Choroid plexus epithelial cell (primary cell): ENCODE measurements at regions not wholly inside any gene's neighbourhood (a gene's known extent, or its start where the extent isn't known, plus 50 kb on each side); places are given as distances from the start of the nearest gene placed in this dataset.

Experiments
- DNase-seq: peaks from one replicate; pipeline ENCODE4 v3.0.0-alpha.2; 2010; ENCODE audit warnings: low read depth
- H3K4me3 ChIP-seq: 2 replicates; pipeline ENCODE4 v1.5.1; 2011; ENCODE audit warnings: low read depth, mild to moderate bottlenecking, control low read depth, low read length, moderate library complexity
- TF ChIP-seq, protein P1 (sequence below): conservative IDR thresholded peaks from 2 replicates; pipeline ENCODE4 v1.5.1; 2011; ENCODE audit warnings: low read depth, mild to moderate bottlenecking, control low read depth, inconsistent platforms, low read length, moderate library complexity

DNA sequence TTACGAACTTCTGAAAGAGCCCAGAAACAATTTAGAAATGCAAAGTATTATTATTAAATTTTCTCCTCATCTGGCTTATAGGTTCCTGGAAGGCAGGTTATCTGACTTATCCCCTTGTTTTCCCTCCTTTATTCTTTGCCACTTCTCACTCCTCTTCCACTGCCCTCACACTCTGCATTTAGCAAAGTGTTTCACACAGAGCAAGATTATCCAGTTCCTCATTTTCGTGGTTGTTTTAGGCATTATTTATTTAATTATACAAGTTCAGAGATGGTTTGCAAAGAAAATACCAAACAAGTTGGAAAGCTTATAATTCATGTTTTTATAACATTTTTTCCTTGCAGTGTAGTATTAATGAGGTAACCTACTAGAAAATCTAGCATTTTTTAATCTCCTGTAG lies 544.9 kb downstream of the NSUN3 start:
- TF ChIP-seq, protein P1, sequence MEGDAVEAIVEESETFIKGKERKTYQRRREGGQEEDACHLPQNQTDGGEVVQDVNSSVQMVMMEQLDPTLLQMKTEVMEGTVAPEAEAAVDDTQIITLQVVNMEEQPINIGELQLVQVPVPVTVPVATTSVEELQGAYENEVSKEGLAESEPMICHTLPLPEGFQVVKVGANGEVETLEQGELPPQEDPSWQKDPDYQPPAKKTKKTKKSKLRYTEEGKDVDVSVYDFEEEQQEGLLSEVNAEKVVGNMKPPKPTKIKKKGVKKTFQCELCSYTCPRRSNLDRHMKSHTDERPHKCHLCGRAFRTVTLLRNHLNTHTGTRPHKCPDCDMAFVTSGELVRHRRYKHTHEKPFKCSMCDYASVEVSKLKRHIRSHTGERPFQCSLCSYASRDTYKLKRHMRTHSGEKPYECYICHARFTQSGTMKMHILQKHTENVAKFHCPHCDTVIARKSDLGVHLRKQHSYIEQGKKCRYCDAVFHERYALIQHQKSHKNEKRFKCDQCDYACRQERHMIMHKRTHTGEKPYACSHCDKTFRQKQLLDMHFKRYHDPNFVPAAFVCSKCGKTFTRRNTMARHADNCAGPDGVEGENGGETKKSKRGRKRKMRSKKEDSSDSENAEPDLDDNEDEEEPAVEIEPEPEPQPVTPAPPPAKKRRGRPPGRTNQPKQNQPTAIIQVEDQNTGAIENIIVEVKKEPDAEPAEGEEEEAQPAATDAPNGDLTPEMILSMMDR, result no peak
- DNase-seq, result no peak
- H3K4me3 ChIP-seq, result no peak overlapping the region

GRCh38 chr3:94609908-94610307 lies 547.0 kb downstream of the NSUN3 start:
- no peak overlapping the region for H3K4me3 ChIP-seq
- no peak for DNase-seq
- TF ChIP-seq, protein P1, result no peak

GRCh38 chr3:94611596-94611995 lies 548.7 kb downstream of the NSUN3 start:
- TF ChIP-seq, protein P1, result no peak
- no peak for DNase-seq
- H3K4me3 ChIP-seq, result no peak overlapping the region

DNA sequence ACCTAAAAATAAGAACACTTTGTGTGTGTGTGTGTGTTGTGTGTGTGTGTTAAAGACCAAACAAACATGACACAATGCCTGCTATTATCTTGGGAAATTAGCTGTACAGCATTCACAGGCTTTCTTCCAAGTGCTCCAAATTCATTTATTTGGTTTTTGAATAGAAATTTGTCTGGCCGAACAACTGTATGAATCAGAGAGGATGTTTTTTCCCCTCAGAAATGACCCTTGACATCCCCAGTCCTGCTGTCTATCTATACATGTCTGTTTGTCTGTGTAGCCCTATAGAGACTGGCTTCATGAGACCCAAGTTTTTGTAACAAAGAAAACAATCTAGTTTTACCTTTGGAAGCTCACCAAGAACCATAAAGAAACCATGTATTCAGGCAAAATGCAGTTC lies 549.8 kb downstream of the NSUN3 start:
- H3K4me3 ChIP-seq, result no peak overlapping the region
- no peak for DNase-seq
- TF ChIP-seq, protein P1, result no peak

- no peak for DNase-seq
- H3K4me3 ChIP-seq, result no peak overlapping the region
- TF ChIP-seq, protein P1, result no peak
Observed at GRCh38 chr3:94614192-94614591, 551.3 kb downstream of the NSUN3 start.

GRCh38 chr3:94615275-94616065 lies 552.6 kb downstream of the NSUN3 start:
- TF ChIP-seq, protein P1, result no peak
- no peak overlapping the region for H3K4me3 ChIP-seq
- no peak for DNase-seq

DNA sequence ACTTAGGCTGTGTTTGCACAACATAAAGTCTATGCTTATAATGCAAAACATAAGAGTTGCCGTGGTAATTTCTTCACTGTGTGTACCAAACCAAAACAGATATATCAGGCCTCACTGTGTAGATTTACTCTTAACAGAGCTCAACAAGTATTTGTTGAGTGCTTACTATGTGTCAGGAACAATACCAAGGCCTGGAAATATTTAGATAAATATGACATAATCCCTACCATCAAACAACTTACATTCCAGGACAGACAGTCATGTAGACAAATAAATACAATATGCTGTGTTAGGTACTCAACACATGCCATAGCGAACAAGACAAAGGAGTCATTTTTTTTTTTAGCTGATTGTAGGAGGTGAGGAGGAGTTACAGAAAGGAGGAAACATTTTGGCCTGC lies 554.0 kb downstream of the NSUN3 start:
- TF ChIP-seq, protein P1, result no peak
- no peak overlapping the region for H3K4me3 ChIP-seq
- DNase-seq, result peak; percentile 4
